GM19193 (cell line): ENCODE measurements at regions not wholly inside any gene's neighbourhood (a gene's known extent, or its start where the extent isn't known, plus 50 kb on each side); places are given as distances from the start of the nearest gene placed in this dataset.

Experiments used
- POLR2A ChIP-seq: IDR thresholded peaks from 4 replicates; pipeline ENCODE4 v1.6.1; 2011; ENCODE audit not compliant: insufficient read depth, insufficient read length; ENCODE audit errors: extremely low read depth

DNA sequence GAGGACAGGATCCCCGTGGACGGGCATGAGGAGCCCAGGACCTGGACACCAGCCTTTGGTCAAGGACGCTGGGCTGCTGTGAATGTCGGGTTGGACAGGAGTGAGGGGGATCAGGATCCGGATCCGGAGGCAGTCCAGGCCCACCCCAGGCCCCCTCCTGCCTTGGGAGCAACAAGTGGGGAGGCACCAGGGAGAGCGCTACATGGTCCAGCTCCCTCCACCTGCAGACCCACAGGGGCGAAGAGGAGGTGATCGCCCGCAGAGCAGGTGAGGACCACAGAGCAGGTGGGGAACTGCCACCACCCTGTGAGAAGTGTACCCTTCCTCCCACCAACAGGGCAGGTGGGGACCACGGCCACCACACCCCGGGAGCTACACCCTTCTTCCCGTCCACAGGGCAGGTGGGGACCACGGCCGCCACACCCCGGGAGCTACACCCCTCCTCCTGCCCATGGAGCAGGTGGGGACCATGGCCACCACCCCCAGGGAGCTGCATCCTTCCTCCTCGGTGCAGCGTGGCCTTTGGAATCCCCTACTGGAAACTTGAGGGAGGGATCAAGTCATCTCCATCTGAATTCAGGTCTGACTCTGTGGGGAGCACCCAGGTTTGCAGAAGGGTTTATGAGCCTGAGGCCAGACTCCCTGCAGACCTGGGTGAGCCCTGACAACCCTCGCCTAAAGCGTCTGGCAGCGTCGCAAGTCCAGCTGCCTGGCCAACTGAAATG lies 141.0 kb downstream of the BRD1 start:
- no peak for TF ChIP-seq POLR2A

DNA sequence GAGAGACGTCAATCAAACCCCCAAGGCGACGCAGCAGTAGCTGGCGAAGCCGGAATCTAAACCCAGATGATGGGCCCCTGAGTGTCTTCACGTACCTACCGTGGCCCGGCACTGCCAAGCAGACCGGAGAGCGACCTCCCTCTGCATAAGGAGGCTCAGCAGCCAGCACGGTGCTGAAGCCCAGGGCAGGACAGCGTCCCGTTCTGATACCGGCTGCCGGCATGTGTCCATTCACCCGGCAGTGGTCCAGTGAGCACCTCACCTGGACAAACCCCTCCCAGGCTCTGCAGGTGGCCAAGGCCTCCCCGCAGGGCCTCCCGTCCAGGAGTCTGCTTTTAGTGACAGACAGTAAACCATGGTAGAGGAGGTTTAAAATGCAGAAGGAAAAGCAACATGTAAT lies 142.0 kb downstream of the BRD1 start:
- no peak for TF ChIP-seq POLR2A

DNA sequence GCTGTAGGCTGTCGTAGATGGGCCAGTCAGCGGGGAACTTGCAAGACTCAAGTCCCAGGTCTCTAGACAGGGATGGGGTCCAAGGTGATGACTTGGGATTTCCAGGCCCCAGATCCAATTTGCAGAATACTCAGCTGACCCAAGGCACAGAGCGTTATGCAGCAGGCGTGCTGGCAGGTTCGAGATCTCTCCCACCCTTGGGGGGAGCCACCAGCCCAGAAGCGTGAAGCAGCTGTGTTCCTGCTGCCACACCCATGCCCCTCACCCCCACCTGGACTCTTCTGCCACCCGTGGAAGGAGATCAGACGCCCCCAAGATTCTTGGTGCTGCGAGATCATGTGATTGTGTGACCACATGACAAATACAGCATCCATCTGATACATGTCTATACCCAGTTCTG lies 142.6 kb downstream of the BRD1 start:
- TF ChIP-seq POLR2A = no peak

DNA sequence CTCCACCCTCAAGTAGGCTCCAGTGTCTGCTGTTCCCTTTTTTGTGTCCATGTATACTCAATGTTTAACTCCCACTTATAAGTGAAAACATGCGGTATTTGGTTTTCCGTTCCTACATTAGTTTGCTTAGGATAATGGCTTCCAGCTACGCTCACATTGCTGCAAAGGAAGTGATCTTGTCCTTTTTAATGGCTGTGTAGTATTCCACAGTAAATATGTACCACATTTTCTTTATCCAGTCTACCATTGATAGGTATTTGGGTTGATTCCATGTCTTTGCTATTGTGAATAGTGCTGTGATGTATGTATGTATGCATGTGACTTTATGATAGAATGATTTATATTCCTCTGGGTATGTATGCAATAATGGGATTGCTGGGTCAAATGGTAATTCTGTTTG lies 144.6 kb downstream of the BRD1 start:
- TF ChIP-seq POLR2A = no peak

DNA sequence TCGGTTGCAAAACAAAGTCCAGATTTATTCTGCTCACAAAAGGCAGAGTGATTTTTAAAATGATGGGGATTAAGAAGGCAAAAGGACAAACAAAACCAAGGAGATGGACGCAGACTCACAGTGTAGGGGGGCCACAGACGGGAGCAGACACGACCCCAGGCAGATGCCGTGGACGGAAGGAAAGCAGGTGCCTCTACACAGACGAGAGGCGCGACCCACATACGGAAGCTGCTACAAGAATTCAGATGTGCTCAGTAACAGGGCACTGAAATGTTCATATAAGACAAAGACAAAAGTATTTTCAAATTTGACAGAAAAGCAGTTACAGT lies 148.9 kb downstream of the BRD1 start:
- no peak for TF ChIP-seq POLR2A

DNA sequence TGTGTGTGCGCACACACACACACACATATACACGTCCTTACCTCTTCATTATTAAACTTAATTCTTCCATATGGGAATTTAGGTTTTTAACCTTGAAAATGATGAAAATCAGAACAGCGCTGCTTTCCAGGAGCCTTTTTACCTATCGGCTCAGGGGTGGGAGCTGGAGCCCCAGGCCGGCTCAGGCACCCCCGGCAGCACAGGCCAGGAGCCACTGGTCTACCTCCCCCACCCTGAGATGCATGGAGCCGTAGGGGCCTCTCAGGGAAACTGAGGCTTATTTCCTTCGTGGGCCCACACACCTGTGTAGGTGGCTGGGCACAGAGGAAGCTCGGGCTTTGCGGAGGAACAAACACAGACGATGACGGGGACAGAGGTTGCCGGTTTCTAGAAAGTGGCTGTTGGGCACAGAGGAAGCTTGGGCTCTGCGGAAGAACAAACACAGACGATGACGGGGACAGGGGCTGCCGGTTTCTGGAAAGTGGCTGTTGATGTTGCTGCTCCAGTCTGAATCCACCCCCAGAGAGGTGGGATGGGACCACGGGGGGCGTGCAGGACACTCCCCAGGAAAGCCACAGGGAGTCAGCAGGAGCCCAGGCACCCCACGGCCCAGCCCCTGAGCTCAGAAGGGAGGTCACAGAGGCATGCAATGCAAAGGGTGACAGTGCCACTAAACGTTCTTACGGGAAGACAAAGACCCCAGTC lies 149.4 kb downstream of the BRD1 start:
- TF ChIP-seq POLR2A = no peak

DNA sequence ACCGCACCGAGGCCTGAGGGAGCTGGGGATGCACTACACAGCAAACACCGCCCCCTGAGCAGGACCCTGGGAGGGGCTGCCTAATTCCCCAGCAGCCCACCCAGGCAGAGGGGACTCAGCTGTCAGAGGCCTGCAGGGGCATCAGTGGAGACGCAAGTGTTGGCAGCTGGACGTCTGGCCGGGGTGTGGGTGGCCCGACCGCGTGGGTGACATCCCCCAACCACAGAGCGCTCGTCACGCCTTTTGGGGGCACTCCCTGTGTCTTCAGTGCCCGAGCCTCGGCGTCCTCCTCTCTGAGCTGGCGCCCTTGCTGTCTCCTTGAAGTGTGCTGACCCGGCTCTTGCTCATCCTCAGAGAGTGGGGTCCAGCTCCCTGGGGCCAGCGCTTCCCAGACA lies 150.2 kb downstream of the BRD1 start:
- no peak for TF ChIP-seq POLR2A

DNA sequence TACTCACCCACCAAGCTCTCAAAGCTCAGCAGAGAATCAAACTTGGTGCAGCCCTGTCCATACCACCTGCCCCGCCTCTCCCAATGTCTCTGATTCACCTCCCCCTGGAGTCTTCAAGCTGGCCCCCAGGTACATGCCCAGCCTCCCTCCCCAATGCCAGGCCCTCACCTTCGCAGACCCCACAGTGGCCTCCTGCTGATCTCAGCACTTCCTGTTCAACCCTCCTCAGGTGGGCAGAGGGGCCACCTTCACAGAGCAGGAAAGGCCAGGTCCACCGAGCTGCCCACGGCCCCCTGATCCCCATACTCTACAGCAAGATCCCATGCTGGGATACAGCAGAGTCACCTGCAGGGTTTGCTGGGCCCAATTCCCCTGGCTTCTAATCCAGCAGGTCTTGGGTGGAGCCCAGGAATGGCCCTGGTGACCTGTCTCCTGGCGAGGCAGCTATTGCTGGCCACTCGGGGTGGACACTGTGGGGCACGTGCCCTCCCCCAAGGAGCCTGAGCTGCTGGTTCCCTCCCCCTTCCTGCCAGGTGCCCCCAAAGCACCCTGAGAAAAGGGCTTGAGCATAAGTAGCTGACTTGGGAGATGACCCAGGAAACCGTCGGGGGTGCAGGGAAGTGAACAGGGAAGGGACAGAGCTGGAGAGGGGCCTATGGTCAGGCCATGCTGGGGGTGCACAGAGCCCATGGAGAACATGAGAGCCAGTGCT lies 150.7 kb downstream of the BRD1 start:
- no peak for TF ChIP-seq POLR2A

DNA sequence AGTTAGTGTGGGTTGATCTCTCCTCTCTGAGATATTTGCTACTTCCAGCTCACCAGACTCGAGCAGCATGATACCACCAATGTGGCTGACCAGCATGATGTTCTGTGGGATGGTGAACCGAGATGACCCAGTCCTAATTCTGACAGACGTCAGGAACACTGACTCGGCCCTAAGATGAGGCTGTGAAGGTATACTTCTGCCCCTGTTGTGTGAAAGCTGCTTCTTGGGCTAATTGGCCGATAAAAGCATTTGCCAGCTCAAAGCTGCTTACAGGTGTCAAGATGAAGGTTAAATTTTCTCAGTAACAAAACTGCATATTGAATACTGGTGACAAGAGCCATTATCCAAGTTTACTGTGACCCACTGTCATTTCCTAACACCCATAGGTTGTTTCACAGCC lies 151.4 kb downstream of the BRD1 start:
- no peak for TF ChIP-seq POLR2A

DNA sequence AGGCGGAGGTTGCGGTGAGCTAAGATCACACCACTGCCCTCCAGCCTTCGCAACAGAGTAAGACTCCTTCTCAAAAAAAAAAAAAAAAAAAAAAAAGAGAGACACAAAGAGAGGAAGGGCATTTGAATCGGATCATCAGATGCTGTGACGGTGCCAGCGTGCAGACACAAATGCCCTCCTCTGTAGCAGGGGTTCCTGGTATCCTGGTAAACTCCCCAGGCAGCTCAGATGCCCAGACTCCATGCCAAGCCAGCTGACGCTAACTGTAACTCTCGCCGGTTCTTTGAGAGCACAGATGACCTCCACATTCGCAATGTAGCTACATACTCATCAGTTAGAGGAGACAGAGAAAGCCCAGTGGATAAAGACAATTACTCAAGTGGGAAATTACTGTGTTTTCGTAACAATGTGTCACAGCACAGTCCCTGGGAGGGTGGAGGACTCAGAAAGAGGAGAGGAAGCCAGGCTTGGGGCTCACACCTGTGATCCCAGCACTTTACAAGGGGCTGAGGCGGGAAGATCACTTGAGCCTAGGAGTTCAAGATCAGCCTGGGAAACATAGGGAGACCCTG lies 153.1 kb downstream of the BRD1 start:
- no peak for TF ChIP-seq POLR2A

DNA sequence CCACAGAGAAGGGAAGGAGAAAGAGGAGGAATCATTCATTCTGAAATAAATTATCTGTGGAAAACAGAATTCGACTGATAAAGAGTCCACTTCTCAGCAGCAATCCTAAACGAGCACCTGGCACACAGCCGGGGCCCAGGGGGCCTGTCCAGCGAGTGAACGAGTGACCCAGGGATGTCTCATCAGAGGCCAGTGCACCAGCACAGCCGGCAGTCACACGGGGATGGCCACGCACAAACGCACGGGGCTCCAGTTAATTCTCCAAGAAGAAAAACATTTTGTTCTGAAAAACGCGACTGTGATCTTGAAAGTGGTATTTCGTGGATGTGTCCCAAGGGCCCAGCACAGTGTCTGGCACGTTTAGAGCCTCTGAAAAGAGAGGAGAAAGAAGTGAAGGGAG lies 154.6 kb downstream of the BRD1 start:
- no peak for TF ChIP-seq POLR2A

DNA sequence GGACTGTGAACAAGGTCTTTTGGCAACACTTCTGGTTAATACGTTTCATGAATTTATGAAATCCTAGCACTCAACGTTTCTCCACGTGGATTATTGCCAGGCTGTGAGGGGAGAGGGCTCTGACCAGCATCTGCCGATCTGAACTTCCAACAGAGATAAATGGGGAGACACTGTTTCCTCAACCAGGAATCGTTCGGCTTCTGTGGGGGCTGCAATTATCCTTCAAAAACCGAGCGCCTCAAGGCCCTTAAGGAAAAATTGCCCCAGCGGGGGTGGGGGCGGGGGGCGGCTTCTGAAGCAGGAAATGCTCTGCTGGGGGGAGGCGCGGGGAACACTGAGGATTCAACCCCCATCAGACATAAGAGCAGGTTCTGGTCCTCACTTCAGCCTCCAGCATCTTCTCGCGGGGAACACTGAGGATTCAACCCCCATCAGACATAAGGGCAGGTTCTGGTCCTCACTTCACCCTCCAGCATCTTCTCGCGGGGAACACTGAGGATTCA lies 155.6 kb downstream of the BRD1 start:
- TF ChIP-seq POLR2A = no peak

DNA sequence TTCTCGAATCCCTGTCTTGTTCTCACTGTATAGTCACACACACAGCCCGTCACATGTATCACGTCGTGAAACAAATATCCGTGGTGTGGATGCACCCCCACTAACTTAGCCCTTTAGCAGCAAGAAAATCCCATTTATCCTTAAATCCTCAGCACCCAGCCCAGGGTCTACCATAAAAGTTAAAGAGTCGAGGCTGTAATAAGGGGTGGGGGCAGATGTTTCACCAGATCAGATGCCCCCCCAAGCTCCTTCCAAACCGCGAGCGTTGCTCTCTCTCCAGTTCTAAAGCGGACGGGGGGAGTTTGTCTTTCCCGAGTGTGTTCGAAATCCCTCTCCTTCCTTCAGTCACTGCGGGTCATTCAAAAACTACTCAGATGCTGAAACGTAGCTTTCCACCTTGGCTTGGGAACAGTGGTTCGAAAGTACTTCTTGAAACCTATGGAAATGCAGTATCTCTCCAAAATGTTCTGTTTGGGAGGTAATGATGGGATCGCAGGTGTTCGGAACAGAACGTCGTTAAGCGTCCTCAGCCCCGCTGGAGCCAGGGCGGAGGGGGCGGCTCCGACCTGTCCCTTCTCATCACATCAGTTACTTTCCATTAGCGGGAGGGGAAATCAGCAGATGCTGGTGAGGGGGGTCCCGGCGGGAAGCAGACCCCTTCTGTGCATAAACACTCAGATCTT lies 156.2 kb downstream of the BRD1 start:
- no peak for TF ChIP-seq POLR2A

DNA sequence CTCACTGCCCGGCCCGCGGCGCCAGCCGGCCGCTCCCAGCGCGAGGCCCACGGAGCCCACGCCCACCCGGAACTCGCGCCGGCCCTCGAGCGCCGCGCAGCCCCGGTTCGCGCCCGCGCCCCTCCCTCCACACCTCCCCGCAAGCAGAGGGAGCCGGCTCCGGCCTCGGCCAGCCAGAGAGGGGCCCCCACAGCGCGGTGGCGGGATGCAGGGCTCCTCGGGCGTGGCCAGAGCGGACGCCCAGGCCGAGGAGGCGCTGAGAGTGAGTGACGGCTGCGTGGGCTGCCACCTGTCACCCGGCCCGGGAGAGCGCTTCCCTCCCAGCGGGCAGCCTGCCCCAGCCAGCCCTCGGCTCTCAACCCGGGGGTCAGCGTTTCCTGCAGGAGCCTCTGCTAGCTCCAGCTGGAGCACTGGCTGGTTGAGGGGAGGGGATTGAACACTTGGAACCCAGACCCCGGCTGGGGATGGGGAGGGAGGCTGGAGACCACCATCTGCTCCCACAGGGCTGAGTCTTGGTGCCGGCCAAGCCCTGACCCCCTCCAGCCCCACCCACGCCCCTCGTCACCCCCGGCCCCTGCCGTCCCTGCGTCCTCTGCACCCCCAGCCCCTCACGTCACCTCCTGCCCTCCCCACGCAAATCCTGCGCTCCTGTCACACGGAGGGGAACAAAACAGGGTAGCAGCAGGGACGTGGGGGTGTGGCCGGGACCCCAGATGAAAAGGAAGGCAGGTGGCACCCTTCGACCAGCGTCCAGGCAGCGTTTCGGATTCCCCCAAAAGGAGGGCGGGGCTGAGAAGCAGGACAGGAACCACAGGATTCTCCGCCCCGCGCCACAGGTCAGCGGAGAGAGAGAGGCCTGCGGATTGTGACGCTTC lies 157.0 kb downstream of the BRD1 start:
- TF ChIP-seq POLR2A = no peak

DNA sequence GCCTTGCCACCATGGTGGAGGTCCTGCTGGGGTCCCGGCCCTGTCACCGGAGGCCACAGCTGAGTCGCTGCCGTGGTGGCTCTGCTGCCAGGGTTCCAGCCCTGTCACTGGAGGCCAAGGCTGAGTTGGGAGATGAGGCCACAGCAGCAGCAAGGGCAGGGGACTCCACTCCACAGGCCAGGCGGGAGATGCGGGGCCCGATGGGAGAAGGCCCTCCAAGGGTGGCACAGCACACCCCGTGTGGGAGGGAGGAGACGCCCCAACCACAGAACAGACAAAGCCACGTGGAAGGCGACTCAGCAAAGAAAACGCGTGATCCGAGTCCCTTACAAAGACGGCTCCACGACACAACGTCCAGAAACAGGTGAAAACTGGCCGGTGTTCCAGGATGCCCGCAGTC lies 159.3 kb downstream of the BRD1 start:
- TF ChIP-seq POLR2A = no peak

DNA sequence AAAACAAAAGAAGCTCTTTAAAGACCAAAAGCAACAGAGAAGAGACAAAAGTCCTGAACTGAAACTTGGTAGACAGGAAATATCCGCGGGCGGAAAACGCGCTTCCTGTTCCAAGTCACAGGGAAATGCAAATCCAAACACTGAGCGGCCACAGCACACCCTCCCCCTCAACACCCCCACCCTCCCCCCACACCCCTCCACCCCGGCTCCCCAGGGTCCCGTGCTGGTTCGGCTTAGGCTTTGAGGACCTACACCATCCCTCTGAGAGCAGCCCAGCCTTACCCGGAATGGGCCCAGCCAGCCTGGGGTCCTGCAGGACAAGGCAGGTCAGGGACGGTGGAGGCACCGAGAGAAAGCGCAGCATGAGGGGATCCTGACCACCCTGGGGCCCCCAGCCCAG lies 160.4 kb downstream of the BRD1 start:
- TF ChIP-seq POLR2A = no peak
